HG03039 (cell line): ENCODE measurements at regions not wholly inside any gene's neighbourhood (a gene's known extent, or its start where the extent isn't known, plus 50 kb on each side); places are given as distances from the start of the nearest gene placed in this dataset.
"Not testable (repeated sequence)": the region's sequence is repeated elsewhere in the genome, so short reads cannot be mapped to it uniquely, and the experiment has no call there.

Source experiments
- ATAC-seq: cut with Tn5 transposase; IDR thresholded peaks from one replicate; pipeline ENCODE4 v1.9.1; 2021; ENCODE audit warnings: mild to moderate bottlenecking, moderate library complexity; ENCODE audit not compliant: unreplicated experiment

- not testable (repeated sequence) for ATAC-seq
Measured at GRCh38 chr2:87593784-87594610, 153.9 kb upstream of the PLGLB2 start.

- ATAC-seq: not testable (repeated sequence)
Measured at GRCh38 chr2:87594611-87594992, 153.3 kb upstream of the PLGLB2 start.

DNA sequence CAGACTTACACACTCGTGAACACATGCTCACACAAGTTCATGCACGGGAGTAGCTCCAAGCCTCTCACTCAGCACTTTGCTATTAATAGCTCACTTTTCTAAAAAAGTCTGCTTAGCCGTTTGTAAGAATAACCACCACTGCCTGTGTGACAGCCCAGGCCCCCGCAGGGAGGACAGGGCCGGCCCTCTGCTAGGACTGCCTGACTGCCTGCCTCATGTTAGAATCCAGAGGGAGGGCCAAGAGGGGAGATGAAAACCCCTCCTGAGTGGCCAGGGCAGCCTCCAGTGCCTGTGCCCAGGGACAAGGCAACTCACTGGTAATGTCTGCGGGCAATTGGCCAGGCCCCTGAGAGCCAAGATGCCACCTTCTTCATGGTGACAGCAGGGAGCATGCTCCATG lies 152.9 kb upstream of the PLGLB2 start:
- not testable (repeated sequence) for ATAC-seq

DNA sequence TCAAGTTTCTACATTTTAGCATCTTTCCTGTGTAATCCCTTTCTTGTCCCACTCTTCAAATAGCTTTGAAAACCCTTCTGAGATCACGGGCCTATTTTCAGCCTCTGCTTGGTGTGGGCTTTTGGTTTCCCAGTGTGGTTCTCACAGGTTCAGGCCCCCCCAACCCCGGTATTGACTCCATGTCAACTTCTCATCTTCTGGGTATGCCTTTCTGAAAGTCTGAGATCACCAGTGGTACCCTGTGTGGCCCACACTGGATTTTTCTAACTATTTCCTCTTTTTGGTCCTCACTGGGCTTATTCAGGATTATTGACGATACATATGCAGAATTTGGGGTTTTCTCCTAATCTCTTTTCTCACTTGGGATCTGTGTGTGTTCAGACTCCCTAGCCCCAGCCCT lies 146.9 kb upstream of the PLGLB2 start:
- ATAC-seq: not testable (repeated sequence)

DNA sequence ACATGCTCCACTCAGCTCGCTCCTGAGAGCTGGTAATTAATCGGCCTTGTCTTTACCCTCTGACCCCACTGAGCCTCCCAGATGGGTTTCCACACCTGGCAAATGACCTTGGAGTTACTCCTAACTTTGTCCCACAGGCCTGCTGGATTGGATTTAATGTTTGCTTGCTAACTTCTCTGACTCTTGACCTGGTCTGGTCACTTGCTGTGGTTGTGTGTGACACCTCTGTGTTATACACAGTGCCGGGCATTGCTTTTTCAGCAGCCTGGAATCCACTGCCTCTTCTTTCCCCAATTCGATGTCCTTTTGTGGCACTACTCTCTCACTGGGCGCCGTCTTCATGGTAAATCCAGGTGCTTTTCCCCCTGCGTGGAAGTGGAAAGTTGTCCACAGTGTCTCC lies 145.8 kb upstream of the PLGLB2 start:
- ATAC-seq: not testable (repeated sequence)

GRCh38 chr2:87602728-87603127 lies 145.2 kb upstream of the PLGLB2 start:
- ATAC-seq: not testable (repeated sequence)

DNA sequence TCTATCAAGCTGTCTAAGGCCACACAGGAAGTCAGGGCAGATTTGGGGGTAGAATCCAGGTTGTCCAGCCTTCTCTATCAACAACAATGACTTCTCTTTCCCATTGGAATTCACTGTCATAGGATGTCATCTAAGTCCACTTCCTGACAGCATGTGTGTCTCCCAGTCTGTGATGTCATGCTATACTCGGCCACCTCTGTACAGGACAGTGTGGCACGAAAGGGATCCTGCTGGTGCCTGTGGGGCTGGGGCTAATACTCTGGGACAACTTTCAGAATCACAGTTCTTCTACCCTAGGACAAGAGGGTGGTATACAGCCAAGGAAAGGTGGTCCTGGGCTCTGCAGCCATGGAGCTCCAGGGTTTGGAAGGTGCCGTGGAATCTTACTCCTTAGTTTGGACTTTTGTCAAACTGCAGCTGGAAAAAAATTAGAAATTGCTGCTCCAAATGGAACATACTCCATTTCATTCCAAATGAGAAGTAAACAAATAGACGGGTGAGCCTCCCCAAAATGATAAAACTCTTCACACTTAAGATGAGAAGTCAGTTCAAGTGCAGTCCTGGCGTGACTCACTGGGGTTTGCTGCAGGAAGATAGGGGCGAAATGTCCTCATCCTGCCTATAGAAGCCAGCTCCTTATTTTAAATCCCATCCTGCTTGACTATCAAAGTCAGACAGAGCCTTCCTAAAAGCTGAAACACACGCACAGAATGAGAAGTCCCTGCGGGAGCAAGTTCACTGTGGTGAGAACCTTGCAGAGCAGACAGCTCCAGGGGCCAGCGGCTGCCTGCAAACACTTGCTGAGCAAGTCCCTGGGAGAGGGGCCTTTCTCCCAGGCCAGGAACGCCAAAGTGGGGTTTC lies 144.2 kb upstream of the PLGLB2 start:
- ATAC-seq: not testable (repeated sequence)

DNA sequence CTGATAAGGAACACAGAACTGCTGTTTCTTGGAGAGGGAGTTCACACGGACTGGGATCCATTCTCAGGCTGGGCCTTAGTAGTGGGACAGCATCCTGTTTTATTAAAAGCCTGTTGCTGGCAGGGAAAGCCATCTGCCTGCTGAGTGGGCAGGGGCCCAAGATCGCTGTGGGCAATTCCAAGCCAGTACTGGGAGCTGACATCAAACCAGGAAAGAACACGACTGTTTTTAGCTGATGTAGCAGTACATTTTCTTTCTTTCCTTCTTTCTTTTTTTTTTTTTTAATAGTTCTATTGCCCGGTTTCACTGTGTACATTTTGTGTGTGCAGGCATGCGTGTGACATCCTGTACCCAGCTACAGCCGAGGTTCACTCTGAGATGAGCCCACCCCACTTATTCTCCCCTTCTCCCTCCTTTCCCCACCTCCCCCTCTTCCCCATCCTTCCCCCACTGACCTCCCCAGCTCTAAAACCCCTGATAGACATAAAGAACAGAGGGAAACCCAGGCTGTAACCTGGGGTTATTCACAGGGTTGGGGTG lies 143.5 kb upstream of the PLGLB2 start:
- ATAC-seq: not testable (repeated sequence)

DNA sequence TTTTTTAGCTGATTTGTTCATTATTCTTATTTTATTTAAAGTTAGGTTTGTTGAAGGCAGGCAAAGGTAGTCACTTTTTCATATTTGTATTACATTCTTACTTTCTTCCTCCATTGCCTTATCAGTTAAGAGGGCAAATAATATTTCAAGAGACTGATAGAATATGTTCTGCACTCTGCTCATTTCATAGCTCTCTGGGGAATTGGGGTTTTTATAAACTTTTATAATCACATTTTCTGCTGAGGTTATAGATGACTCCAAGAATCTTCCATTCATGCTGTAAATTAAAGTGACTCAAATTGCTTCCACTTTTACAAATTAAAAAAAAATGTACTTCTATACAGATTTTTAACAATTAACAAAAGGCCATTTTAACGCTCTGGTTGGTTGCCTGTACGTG lies 142.9 kb upstream of the PLGLB2 start:
- ATAC-seq: not testable (repeated sequence)

DNA sequence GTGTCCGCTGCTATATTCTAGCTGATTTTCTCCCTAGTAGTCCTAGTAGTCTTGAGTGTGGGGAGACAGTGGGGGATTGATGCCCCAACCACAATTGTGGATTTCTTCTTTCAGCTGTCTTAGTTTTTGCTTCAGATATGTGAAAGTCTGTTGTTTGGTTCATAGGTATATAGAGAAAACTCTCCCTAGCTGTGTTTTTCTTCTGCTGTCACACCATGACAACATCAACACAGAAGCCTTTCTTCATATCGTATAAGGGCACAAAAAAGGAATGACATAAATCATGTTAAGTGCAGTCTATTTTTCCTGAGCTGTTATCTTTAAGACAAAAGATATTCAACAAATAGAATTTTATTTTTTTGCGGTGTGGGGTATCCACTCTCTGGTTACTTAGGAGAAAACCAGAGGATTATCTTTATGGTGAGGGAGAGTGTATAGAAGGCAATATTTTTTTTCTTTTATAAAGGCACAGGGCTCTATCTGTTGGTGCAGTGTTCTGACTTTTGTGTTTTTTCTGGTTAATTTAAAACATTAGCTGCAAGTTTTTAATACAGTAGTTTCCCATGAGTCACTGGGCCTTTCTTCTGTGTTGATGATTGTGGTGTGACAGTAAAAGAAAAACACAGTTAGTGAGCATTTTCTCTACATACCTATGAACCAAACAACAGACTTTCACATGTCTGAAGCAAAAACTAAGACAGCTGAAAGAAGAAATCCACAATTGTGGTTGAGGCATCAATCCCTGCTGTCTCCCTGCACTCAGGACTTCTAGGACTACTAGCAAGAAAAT lies 139.3 kb upstream of the PLGLB2 start:
- not testable (repeated sequence) for ATAC-seq

DNA sequence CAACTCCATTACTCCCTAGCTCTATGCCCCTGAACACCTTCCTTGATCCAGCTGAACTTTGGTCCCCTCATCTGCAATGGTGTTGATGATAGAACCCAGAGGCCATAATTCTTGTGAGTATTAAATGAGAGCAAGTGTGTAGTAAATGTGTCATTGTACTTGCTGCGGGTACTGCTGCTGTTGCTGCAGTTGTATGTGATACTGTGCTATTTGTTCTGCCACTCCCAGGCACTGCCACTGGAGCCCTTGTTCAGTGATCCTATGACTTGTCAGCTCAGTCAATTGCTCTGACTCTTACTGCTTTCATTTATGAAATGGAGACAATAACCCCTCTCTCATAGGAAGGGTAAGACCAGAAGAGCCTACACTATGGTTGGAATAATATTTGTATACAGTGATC lies 136.9 kb upstream of the PLGLB2 start:
- not testable (repeated sequence) for ATAC-seq

DNA sequence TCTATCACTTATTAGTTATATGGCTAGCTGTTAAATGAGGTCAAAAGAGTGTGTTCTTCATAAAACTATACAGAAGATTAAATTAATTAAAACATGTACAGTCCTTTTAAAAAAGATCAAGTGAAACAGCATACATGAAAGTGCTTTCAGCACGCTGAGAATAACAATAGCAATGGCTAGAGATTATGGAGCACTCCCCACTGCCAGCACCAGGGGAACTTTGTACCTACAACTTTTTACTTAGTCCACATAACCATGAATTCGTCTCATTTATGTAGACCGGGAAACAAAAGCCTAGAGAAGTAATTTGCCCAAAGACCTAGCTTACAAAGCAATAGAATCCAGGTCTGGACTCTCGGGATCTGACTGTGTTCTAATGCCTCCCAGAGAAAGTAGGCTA lies 136.5 kb upstream of the PLGLB2 start:
- not testable (repeated sequence) for ATAC-seq

DNA sequence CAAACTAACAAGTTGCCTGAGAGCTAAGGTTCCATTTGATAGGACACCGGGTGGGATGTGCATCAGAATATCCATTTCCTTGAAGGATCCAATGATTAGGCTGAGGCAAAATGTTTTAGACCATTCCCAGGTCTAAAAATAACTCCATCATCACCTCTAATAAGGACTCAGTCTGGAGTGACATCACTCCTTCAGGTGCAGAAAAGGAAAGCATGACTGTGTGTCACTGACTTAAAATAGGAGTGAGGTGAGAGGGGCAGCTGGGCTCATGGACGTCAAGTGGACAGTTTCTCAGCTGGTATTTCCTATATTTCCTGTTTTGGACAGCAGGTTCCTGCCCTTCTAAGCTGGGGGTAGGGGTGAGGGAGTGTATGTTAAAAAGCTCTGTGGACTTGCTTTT lies 135.9 kb upstream of the PLGLB2 start:
- not testable (repeated sequence) for ATAC-seq

DNA sequence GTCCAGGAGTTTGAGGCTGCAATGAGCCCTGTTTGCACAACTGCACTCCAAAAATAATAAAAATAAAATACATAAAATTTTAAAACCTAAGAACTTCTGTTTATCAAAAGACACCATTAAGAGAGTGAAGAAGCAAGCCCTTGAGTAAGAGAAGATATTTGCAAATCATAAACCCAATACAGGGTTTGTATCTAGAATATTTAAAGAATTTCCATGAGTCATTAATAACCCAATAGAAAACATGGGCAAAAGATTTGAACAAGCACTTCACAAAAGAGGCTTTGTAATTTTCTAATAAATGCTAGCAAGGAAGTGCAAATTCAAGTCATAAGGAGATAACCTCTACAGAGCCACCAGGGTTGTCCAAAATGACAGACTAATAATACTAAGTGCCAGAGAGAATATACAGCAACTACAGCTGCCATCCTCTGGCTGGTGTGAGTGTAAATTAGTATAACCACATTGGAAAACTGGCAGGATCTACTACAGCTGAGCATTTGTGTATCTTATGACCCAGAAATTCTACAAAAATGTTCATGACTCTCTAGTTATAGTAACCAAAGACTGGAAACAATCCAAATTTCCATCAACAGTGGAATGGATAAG lies 133.0 kb upstream of the PLGLB2 start:
- ATAC-seq: not testable (repeated sequence)

DNA sequence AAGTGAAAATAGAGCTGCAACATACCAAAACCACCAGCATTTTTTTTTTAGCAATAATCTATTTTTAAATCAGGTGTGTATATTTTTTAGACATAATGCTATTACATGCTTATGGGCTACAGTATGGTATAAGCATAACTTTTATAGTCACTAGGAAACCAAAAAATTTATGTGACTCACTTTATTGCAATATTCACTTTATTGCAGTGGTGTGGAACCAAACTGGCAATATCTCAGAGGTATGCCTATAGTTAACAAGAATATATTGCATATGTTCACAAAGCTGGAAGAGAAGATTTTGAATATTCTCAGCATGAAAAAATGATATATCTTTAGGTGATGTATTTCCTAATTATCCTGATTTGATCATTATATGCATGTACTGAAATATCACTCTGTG lies 128.8 kb upstream of the PLGLB2 start:
- not testable (repeated sequence) for ATAC-seq

GRCh38 chr2:87621139-87621538 lies 126.7 kb upstream of the PLGLB2 start:
- ATAC-seq: not testable (repeated sequence)

- ATAC-seq: not testable (repeated sequence)
Measured at GRCh38 chr2:87622720-87623119, 125.2 kb upstream of the PLGLB2 start.

DNA sequence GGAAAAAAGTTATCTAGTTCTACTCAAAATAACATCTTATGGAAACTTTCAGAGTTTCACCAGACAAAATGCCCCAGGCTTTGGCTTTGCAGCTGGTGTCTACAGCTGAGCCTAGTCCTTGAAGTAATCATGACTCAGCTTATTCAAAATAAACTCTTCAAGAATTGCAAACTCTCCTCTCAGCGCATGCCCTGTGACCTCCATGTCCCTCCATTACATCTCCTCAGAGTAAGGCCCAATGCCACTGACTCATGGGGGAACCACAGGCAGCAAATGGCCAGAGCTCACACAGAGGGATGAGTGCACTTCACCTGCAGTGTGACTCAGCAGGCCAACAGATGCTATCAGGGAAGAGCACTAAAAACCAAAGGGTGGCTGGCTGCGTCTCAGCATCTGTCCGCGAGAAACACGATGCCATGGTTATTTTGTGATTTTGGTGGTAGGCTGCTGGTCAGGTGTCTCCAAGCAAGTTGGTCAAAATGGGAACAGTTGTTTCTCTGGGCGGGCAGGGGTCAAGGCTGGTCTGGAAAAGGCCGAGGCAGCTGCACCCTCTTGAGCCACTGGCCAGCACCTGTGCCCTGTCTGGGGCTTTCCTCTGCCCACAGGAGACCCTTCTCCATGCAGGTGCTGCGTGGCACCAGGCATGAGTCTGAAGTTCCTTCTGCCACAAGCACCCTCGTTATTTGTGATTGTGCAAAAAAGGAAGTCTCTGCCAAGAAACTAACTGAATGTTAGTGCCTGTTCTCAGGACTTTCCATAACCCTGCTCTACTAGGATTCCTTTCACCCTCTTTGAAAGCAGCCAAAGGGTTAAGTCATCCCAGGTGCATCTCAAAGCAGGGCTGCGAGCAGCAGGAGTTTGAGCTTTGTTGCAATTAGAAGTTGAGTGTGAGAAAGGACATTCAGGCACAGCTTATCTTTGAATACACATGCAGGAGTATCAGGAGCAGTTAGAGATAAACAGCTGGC lies 118.1 kb upstream of the PLGLB2 start:
- not testable (repeated sequence) for ATAC-seq

DNA sequence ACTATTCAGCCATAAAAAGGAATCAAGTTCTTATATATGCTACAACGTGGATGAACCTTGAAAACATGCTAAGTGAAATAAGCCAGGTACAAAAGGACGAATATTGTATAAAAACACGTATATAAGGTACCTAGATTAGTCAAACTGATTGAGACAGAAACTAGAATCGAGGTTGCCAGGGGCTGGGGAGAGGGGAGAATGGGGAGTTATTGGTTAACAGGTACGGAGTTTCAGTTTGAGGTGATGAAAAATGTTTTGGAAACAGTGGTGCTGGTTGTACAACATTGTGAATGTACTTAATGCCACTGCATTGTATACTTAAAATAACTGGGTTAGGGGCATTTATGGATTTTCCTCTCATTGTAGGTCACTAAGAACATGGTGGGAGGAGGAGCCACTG lies 117.0 kb upstream of the PLGLB2 start:
- ATAC-seq: not testable (repeated sequence)
